Left ventricle myocardium inferior (tissue), 1 donor: ENCODE measurements at regions not wholly inside any gene's neighbourhood (a gene's known extent, or its start where the extent isn't known, plus 50 kb on each side); places are given as distances from the start of the nearest gene placed in this dataset.

Experiments used
- DNase-seq: peaks from one replicate; pipeline ENCODE4 v3.0.0-alpha.2; 2020
- H3K27ac ChIP-seq: fragments of 200-600 bp; replicated peaks from 2 replicates; pipeline ENCODE4 v1.8.0; 2021
- H3K27me3 ChIP-seq: fragments of 200-600 bp; 2 replicates; pipeline ENCODE4 v1.8.0; 2021; ENCODE audit warnings: low read depth
- H3K36me3 ChIP-seq: fragments of 200-600 bp; 2 replicates; pipeline ENCODE4 v1.8.0; 2021
- H3K4me1 ChIP-seq: fragments of 200-600 bp; 2 replicates; pipeline ENCODE4 v1.8.0; 2021
- H3K4me3 ChIP-seq: fragments of 200-600 bp; 2 replicates; pipeline ENCODE4 v1.8.0; 2021; ENCODE audit warnings: mild to moderate bottlenecking, moderate library complexity
- H3K9me3 ChIP-seq: fragments of 200-600 bp; replicated peaks from 2 replicates; pipeline ENCODE4 v1.8.0; 2021
- CTCF ChIP-seq: fragments of 200-600 bp; IDR thresholded peaks from 2 replicates; pipeline ENCODE4 v1.8.0; 2021; ENCODE audit warnings: antibody characterized with exemption, mild to moderate bottlenecking, borderline replicate concordance
- intact Hi-C: fragments of 100-400 bp; cut with micrococcal nuclease; formaldehyde crosslinking; loops from one replicate; pipeline ENCODE4 v1.11.0; 2022
- donor health status: DM: no; HTN: yes; CAD: no; lungs with severe emphysema.

GRCh38 chr15:69828181-69828828 is 269.4 kb downstream of the TLE3 start:
- intact Hi-C loops: no loop called here
- DNase-seq: no peak
- H3K27ac ChIP-seq: no peak overlapping the region

GRCh38 chr15:69829974-69830373 is 267.7 kb downstream of the TLE3 start:
- DNase-seq: no peak
- no peak for TF ChIP-seq CTCF
- Histone ChIP-seq H3K36me3 (no peaks in the 10 kb centered on the region), H3K27ac (no peak overlapping the region), H3K9me3 (no peaks in the 10 kb centered on the region), H3K4me3 (no peak overlapping the region), H3K27me3 (peaks cover 78% of the 10 kb centered on the region), H3K4me1 (no peaks in the 10 kb centered on the region)
- intact Hi-C loops: no loop called here

More at GRCh38 chr15:69828181-69828828, 269.4 kb downstream of the TLE3 start:
- TF ChIP-seq CTCF: no peak
- H3K9me3 ChIP-seq: no peaks in the 10 kb centered on the region
- H3K4me3 ChIP-seq: no peak overlapping the region
- H3K27me3 ChIP-seq: peaks cover 69% of the 10 kb centered on the region
- no peaks in the 10 kb centered on the region for H3K4me1 ChIP-seq
- H3K36me3 ChIP-seq: no peaks in the 10 kb centered on the region

GRCh38 chr15:69830430-69830829 is 267.3 kb downstream of the TLE3 start:
- no peak for DNase-seq
- Histone ChIP-seq H3K27me3 (peaks cover 74% of the 10 kb centered on the region), H3K4me1 (no peaks in the 10 kb centered on the region), H3K9me3 (no peaks in the 10 kb centered on the region), H3K36me3 (no peaks in the 10 kb centered on the region), H3K4me3 (no peak overlapping the region), H3K27ac (no peak overlapping the region)
- no peak for TF ChIP-seq CTCF
- intact Hi-C loops: no loop called here

GRCh38 chr15:69830876-69831275 is 266.8 kb downstream of the TLE3 start:
- H3K9me3 ChIP-seq: no peaks in the 10 kb centered on the region
- intact Hi-C loops: no loop called here
- TF ChIP-seq CTCF: no peak
- H3K4me3 ChIP-seq: no peak overlapping the region
- no peaks in the 10 kb centered on the region for H3K36me3 ChIP-seq
- peaks cover 73% of the 10 kb centered on the region for H3K27me3 ChIP-seq
- H3K27ac ChIP-seq: no peak overlapping the region
- no peak for DNase-seq
- H3K4me1 ChIP-seq: no peaks in the 10 kb centered on the region

GRCh38 chr15:69834267-69834666 is 263.4 kb downstream of the TLE3 start:
- Histone ChIP-seq H3K4me1 (no peaks in the 10 kb centered on the region), H3K36me3 (no peaks in the 10 kb centered on the region), H3K9me3 (no peaks in the 10 kb centered on the region), H3K27ac (no peak overlapping the region), H3K27me3 (peaks cover 56% of the 10 kb centered on the region), H3K4me3 (no peak overlapping the region)
- no peak for TF ChIP-seq CTCF
- no peak for DNase-seq
- intact Hi-C loops: no loop called here
